Panc1 (cell line): ENCODE measurements at regions not wholly inside any gene's neighbourhood (a gene's known extent, or its start where the extent isn't known, plus 50 kb on each side); places are given as distances from the start of the nearest gene placed in this dataset.
"Not testable (repeated sequence)": the region's sequence is repeated elsewhere in the genome, so short reads cannot be mapped to it uniquely, and the experiment has no call there.

ENCODE experiments used
- ATAC-seq: fragments of 200-7000 bp; cut with Tn5 transposase; 2 replicates; pipeline ENCODE4 v1.9.1; 2020; ENCODE audit warnings: mild to moderate bottlenecking, moderate library complexity
- BruUV-seq: library from RNA; stranded (reverse); fragments of 400-500 nt; replicated peaks from 2 replicates; lab custom pipeline; 2021; lab: Mats Ljungman, UMichigan
- CTCF ChIA-PET: fragments of 300-600 bp; sonication (Branson Sonifier 250); formaldehyde crosslinking; loops from one replicate; lab custom pipeline; 2022; ENCODE audit warnings: antibody characterized with exemption; lab: Charles Lee
- POLR2A ChIA-PET: fragments of 300-600 bp; sonication (Branson Sonifier 250); formaldehyde crosslinking; loops from one replicate; lab custom pipeline; 2022; ENCODE audit warnings: antibody characterized with exemption; lab: Charles Lee
- DNase-seq: peaks from one replicate; pipeline ENCODE4 v3.0.0-alpha.2; 2010; ENCODE audit warnings: low read depth, low spot score
- H3K27ac ChIP-seq: 2 replicates; pipeline ENCODE4 v1.5.1; 2011; ENCODE audit warnings: mild to moderate bottlenecking, low read length, inconsistent platforms
- H3K27me3 ChIP-seq: fragments of 200-500 bp; sonication (Bioruptor generic); 2 replicates; pipeline ENCODE4 v1.6.0; 2014; ENCODE audit warnings: low read length, inconsistent platforms; ENCODE audit not compliant: control insufficient read depth, insufficient read depth
- H3K36me3 ChIP-seq: fragments of 200-500 bp; sonication (Bioruptor generic); 2 replicates; pipeline ENCODE4 v1.5.1; 2014; ENCODE audit warnings: inconsistent platforms, mild to moderate bottlenecking, low read length, moderate library complexity; ENCODE audit not compliant: control insufficient read depth, insufficient read depth
- H3K4me1 ChIP-seq: 2 replicates; pipeline ENCODE4 v1.5.1; 2011; ENCODE audit warnings: inconsistent platforms, mild to moderate bottlenecking, low read length, moderate library complexity; ENCODE audit not compliant: control insufficient read depth, insufficient read depth
- H3K4me3 ChIP-seq, 2 experiments: 2 replicates each; pipeline ENCODE4 v1.5.1; 2011 to 2012; ENCODE audit warnings: low read depth in 2 of 2, low read length in 2 of 2, mild to moderate bottlenecking in 2 of 2, inconsistent platforms in 1 of 2, moderate library complexity in 1 of 2
- H3K9me3 ChIP-seq: fragments of 200-500 bp; sonication (Bioruptor generic); 2 replicates; pipeline ENCODE4 v1.5.1; 2014; ENCODE audit warnings: low read depth, mild to moderate bottlenecking, inconsistent platforms, low read length, moderate library complexity; ENCODE audit not compliant: control insufficient read depth, insufficient read depth
- POLR2AphosphoS5 ChIP-seq: IDR thresholded peaks from 2 replicates; pipeline ENCODE4 v1.6.1; 2012; ENCODE audit warnings: mild to moderate bottlenecking, low read depth, low read length, moderate library complexity
- REST ChIP-seq, 2 experiments: IDR thresholded peaks; 2 replicates each; pipeline ENCODE4 v1.6.1; 2011 to 2012; ENCODE audit warnings: low read depth in 2 of 2, control low read depth in 1 of 2, low read length in 1 of 2, mild to moderate bottlenecking in 1 of 2, moderate library complexity in 1 of 2; ENCODE audit not compliant: insufficient read depth in 1 of 2
- SIN3A ChIP-seq: IDR thresholded peaks from 2 replicates; pipeline ENCODE4 v1.6.1; 2012; ENCODE audit warnings: low read depth, mild to moderate bottlenecking, low read length, moderate library complexity, borderline replicate concordance; ENCODE audit not compliant: insufficient read depth
- TCF7L2 ChIP-seq: IDR thresholded peaks from 2 replicates; pipeline ENCODE4 v1.6.1; 2011; ENCODE audit warnings: mild to moderate bottlenecking, low read depth, low read length, inconsistent platforms
- in situ Hi-C: cut with HindIII; loops from 2 replicates; pipeline ENCODE4 v1.10.0; 2016; ENCODE audit warnings: low sequenced_read_pairs, low pct_unique_long_range_greater_than_20kb
- intact Hi-C: fragments of 100-400 bp; cut with micrococcal nuclease; formaldehyde crosslinking; loops from one replicate; pipeline ENCODE4 v1.10.0; 2022; ENCODE audit not compliant: unreplicated experiment
- TF ChIP-seq, protein P1 (sequence below): fragments of 450-650 bp; IDR thresholded peaks from 2 replicates; pipeline ENCODE4 v1.5.1; 2017; ENCODE audit warnings: mild to moderate bottlenecking

DNA sequence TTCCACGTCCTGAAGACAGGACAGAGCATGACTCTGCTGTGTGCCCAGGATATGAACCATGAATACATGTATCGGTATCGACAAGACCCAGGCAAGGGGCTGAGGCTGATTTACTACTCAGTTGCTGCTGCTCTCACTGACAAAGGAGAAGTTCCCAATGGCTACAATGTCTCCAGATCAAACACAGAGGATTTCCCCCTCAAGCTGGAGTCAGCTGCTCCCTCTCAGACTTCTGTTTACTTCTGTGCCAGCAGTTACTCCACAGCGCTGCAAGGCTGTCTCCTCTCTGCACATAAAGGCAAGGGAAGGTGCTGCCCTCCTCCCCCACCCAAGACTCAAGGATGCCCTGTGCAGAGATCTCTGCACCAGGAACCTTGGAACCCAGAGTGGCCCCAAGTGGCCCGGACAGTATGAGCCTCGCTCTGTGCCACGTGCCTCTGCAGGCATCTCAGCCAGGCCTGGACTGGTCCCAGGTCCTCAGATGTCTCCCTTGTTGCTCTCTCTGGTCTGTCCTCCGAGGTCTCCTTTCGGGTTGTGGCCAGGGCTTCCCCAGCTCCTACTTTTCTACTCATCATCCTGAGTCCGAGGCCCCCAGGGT lies 230.3 kb upstream of the PRSS58 start:
- DNase-seq (no peak), ATAC-seq (no peak)
- Histone ChIP-seq H3K36me3 (no peaks in the 10 kb centered on the region), H3K4me3 (no peak overlapping the region), H3K27ac (no peak overlapping the region), H3K27me3 (no peaks in the 10 kb centered on the region; the same call in 1 of the 2 replicates), H3K4me1 (no peaks in the 10 kb centered on the region), H3K9me3 (no peaks in the 10 kb centered on the region)
- in situ Hi-C loops (no loop called here), intact Hi-C loops (no loop called here)
- CTCF ChIA-PET: no interaction called here
- TF ChIP-seq REST (IDR thresholded peaks at IDR 0.05; ENCODE audit: insufficient read depth in 1 of 2, low read depth in 2 of 2, low read length in 1 of 2): no peak
- no peak for TF ChIP-seq POLR2AphosphoS5
- no peak for TF ChIP-seq SIN3A
- TF ChIP-seq TCF7L2: no peak
- TF ChIP-seq, protein P1, sequence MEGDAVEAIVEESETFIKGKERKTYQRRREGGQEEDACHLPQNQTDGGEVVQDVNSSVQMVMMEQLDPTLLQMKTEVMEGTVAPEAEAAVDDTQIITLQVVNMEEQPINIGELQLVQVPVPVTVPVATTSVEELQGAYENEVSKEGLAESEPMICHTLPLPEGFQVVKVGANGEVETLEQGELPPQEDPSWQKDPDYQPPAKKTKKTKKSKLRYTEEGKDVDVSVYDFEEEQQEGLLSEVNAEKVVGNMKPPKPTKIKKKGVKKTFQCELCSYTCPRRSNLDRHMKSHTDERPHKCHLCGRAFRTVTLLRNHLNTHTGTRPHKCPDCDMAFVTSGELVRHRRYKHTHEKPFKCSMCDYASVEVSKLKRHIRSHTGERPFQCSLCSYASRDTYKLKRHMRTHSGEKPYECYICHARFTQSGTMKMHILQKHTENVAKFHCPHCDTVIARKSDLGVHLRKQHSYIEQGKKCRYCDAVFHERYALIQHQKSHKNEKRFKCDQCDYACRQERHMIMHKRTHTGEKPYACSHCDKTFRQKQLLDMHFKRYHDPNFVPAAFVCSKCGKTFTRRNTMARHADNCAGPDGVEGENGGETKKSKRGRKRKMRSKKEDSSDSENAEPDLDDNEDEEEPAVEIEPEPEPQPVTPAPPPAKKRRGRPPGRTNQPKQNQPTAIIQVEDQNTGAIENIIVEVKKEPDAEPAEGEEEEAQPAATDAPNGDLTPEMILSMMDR: no peak
- no TSS peak for BruUV-seq
- POLR2A ChIA-PET: no interaction called here

DNA sequence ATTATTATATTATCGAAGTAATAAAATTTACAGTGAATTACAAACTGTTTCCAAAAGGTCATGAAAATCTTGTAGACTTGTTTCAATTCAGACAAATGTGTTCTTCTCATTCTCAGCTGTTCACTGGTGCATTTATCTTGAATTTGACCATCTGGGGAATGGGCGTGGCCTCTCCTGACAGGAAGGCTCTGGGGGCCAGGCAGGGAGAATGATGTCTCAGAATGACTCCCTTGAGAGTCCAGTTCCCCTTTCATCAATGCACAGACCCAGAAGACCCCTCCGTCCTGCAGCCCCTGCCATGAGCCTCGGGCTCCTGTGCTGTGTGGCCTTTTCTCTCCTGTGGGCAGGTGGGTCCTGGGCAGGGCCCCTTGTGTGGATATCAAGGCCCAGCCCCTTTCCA lies 229.7 kb upstream of the PRSS58 start:
- H3K36me3 ChIP-seq, BruUV-seq, ATAC-seq, H3K4me3 ChIP-seq, DNase-seq, H3K4me1 ChIP-seq, in situ Hi-C loops, POLR2A ChIA-PET, intact Hi-C loops, CTCF ChIA-PET, H3K9me3 ChIP-seq, H3K27ac ChIP-seq, H3K27me3 ChIP-seq: not testable (repeated sequence)

- Histone ChIP-seq H3K4me3 (no peak overlapping the region), H3K4me1 (no peaks in the 10 kb centered on the region), H3K9me3 (no peaks in the 10 kb centered on the region), H3K27ac (no peak overlapping the region), H3K27me3 (no peaks in the 10 kb centered on the region; the same call in 1 of the 2 replicates), H3K36me3 (no peaks in the 10 kb centered on the region)
- ATAC-seq: no peak
- intact Hi-C loops: no loop called here
- no peak for TF ChIP-seq SIN3A
- TF ChIP-seq, protein P1: no peak
- TF ChIP-seq REST (IDR thresholded peaks at IDR 0.05; ENCODE audit: insufficient read depth in 1 of 2, low read depth in 2 of 2, low read length in 1 of 2): no peak
- no peak for TF ChIP-seq TCF7L2
- TF ChIP-seq POLR2AphosphoS5: no peak
- ChIA-PET POLR2A (no interaction called here), CTCF (no interaction called here)
- DNase-seq: no peak
- in situ Hi-C loops: no loop called here
- BruUV-seq: no TSS peak
Observed at GRCh38 chr7:142487124-142487523, 229.3 kb upstream of the PRSS58 start.
